K562 (cell line): ENCODE measurements at regions not wholly inside any gene's neighbourhood (a gene's known extent, or its start where the extent isn't known, plus 50 kb on each side); places are given as distances from the start of the nearest gene placed in this dataset.

ENCODE experiments used
- ATAC-seq: fragments of 200-7000 bp; cut with Tn5 transposase; 3 replicates; pipeline ENCODE4 v1.9.1; 2020; ENCODE audit warnings: moderate library complexity
- BruUV-seq: library from RNA; stranded (reverse); fragments of 400-500 nt; replicated peaks from 2 replicates; lab custom pipeline; 2021; lab: Mats Ljungman, UMichigan
- CTCF ChIA-PET: fragments of 300-600 bp; formaldehyde crosslinking; extraction: SDS; loops from one replicate; lab custom pipeline; 2021; ENCODE audit warnings: low intra/inter-chr PET ratio; lab: Yijun Ruan, JAX
- POLR2A ChIA-PET: fragments of 300-600, 350-650 bp; sonication (Branson Sonifier 250); formaldehyde crosslinking; extraction: SDS; loops from one replicate; lab custom pipeline; 2021; ENCODE audit warnings: antibody characterized with exemption, inconsistent platforms; lab: Yijun Ruan, JAX
- DNase-seq, 4 experiments: peaks; one replicate each; pipeline versions ENCODE4 v3.0.0 to v3.0.0-alpha.2; 2011 to 2018; ENCODE audit warnings: low spot score in 3 of 4, mixed read lengths in 3 of 4; ENCODE audit errors: extremely low read depth in 1 of 4
- FAIRE-seq: peaks from 2 replicates; lab custom pipeline; 2011; peaks lifted over from hg19 to GRCh38; lab: Jason Lieb, UNC
- H2AFZ ChIP-seq: 2 replicates; pipeline ENCODE4 v1.6.0; 2011; ENCODE audit warnings: low read depth, low read length, control low read depth, inconsistent platforms
- H3K27ac ChIP-seq: fragments of 200-600 bp; 3 replicates; pipeline ENCODE4 v1.8.0; 2011; ENCODE audit warnings: low read depth, mild to moderate bottlenecking, control low read depth, inconsistent platforms, low read length, moderate library complexity, mixed read lengths; ENCODE audit errors: extremely low read depth
- H3K27me3 ChIP-seq, 2 experiments: fragments of 300-600 bp in 1 of 2; 2 replicates in 1 of 2; 3 replicates in 1 of 2; pipeline versions ENCODE4 v1.6.0 to v1.8.0; 2011; ENCODE audit warnings: inconsistent platforms in 2 of 2, low read length in 2 of 2, mild to moderate bottlenecking in 1 of 2, mixed read lengths in 1 of 2, moderate library complexity in 1 of 2; ENCODE audit not compliant: control insufficient read depth in 2 of 2, insufficient read depth in 2 of 2
- H3K36me3 ChIP-seq: fragments of 300-600 bp; 3 replicates; pipeline ENCODE4 v1.8.0; 2011; ENCODE audit warnings: mild to moderate bottlenecking, low read length, inconsistent platforms; ENCODE audit not compliant: control insufficient read depth, insufficient read depth
- H3K4me1 ChIP-seq, 2 experiments: fragments of 200-600 bp in 1 of 2; replicated peaks in 1 of 2; 2 replicates in 1 of 2; 3 replicates in 1 of 2; pipeline versions ENCODE4 v1.5.1 to v1.8.0; 2011; ENCODE audit warnings: inconsistent platforms in 2 of 2, low read length in 2 of 2, mild to moderate bottlenecking in 1 of 2, mixed read lengths in 1 of 2, moderate library complexity in 1 of 2; ENCODE audit not compliant: control insufficient read depth in 2 of 2, insufficient read depth in 2 of 2
- H3K4me2 ChIP-seq: 2 replicates; pipeline ENCODE4 v1.6.1; 2011; ENCODE audit warnings: low read length, control low read depth, inconsistent platforms, mixed read lengths; ENCODE audit not compliant: insufficient read depth
- H3K4me3 ChIP-seq: fragments of 200-600 bp; sonication (generic), shearing (Covaris generic); 2 replicates; pipeline ENCODE4 v1.5.1; 2016; ENCODE audit warnings: control low read depth, inconsistent platforms
- H3K79me2 ChIP-seq: fragments of 200-600 bp; 3 replicates; pipeline ENCODE4 v1.8.0; 2011; ENCODE audit warnings: low read length, inconsistent platforms; ENCODE audit not compliant: control insufficient read depth, insufficient read depth
- H3K9ac ChIP-seq, 2 experiments: 2 replicates each; pipeline versions ENCODE4 v1.6.0 to v1.6.1; 2011; ENCODE audit warnings: low read depth in 2 of 2, low read length in 2 of 2, control low read depth in 1 of 2, inconsistent platforms in 1 of 2, mild to moderate bottlenecking in 1 of 2, mixed read lengths in 1 of 2; ENCODE audit not compliant: insufficient read depth in 1 of 2
- H3K9me1 ChIP-seq: one replicate; pipeline ENCODE4 v1.6.0; 2011; ENCODE audit warnings: inconsistent platforms, mild to moderate bottlenecking, low read length, moderate library complexity; ENCODE audit not compliant: control insufficient read depth, insufficient read depth
- H3K9me3 ChIP-seq: replicated peaks from 2 replicates; pipeline ENCODE4 v1.5.1; 2011; ENCODE audit warnings: low read depth, low read length, inconsistent platforms; ENCODE audit not compliant: control insufficient read depth, insufficient read depth
- H4K20me1 ChIP-seq: replicated peaks from 2 replicates; pipeline ENCODE4 v1.6.1; 2011; ENCODE audit warnings: low read length, inconsistent platforms, mixed read lengths; ENCODE audit not compliant: control insufficient read depth, insufficient read depth
- DDX20 ChIP-seq: fragments of 450-650 bp; IDR thresholded peaks from 2 replicates; pipeline ENCODE4 v1.6.1; 2016; ENCODE audit warnings: missing genetic modification characterization, low read depth, mild to moderate bottlenecking, missing compliant biosample characterization, moderate library complexity
- GATA2 ChIP-seq: sonication (generic); formaldehyde crosslinking; IDR thresholded peaks from 2 replicates; pipeline ENCODE4 v1.4.0; 2020; ENCODE audit warnings: mild to moderate bottlenecking, missing genetic modification reagents
- KAT2B ChIP-seq: IDR thresholded peaks from one replicate; pipeline ENCODE4 v1.6.1; 2012; ENCODE audit warnings: low read depth, mild to moderate bottlenecking, control low read depth, inconsistent platforms, low read length, moderate library complexity
- KLF6 ChIP-seq: fragments of 250-450 bp; sonication (Bioruptor Pico); IDR thresholded peaks from 2 replicates; pipeline ENCODE4 v1.4.0; 2020; ENCODE audit warnings: mild to moderate bottlenecking, moderate library complexity, borderline replicate concordance
- NFXL1 ChIP-seq: fragments of 450-650 bp; formaldehyde crosslinking; IDR thresholded peaks from 2 replicates; pipeline ENCODE4 v1.4.0; 2021; ENCODE audit warnings: mild to moderate bottlenecking
- RBM34 ChIP-seq: fragments of 200-400 bp; formaldehyde crosslinking; IDR thresholded peaks from 2 replicates; pipeline ENCODE4 v1.6.1; 2018; ENCODE audit warnings: low read length, borderline replicate concordance; ENCODE audit not compliant: insufficient read depth
- SETDB1 ChIP-seq: IDR thresholded peaks from one replicate; pipeline ENCODE4 v1.6.1; 2012; ENCODE audit warnings: low read length, control low read depth, inconsistent platforms
- TARDBP ChIP-seq: fragments of 450-650 bp; IDR thresholded peaks from 2 replicates; pipeline ENCODE4 v1.6.1; 2016
- ZNF175 ChIP-seq: fragments of 200-800 bp; sonication (Bioruptor generic); IDR thresholded peaks from 2 replicates; pipeline ENCODE4 v1.6.1; 2016; ENCODE audit warnings: low read depth, mild to moderate bottlenecking, missing genetic modification characterization, missing compliant biosample characterization
- ZNF253 ChIP-seq: fragments of 250-450 bp; sonication (Bioruptor Pico); conservative IDR thresholded peaks from 2 replicates; pipeline ENCODE4 v1.6.1; 2021; ENCODE audit warnings: mild to moderate bottlenecking
- WGBS: fragments of 100-300 bp; shearing (Covaris generic); methylation state at CpG from one replicate; pipeline ENCODE4 v1.1.6; 2016; ENCODE audit warnings: low coverage, mixed read lengths; ENCODE audit not compliant: insufficient coverage; ENCODE audit errors: missing lambda C conversion rate; 5-methylcytosine and 5-hydroxymethylcytosine counted together
- in situ Hi-C: fragments of 300-500 bp; cut with MboI; formaldehyde crosslinking; loops from 4 replicates; pipeline ENCODE4 v1.15.0; 2018; ENCODE audit warnings: inconsistent platforms, mixed read lengths
- intact Hi-C: fragments of 100-400 bp; cut with micrococcal nuclease; formaldehyde crosslinking; loops from 2 replicates; pipeline ENCODE4 v1.14.2; 2022
- TF ChIP-seq, protein P1 (sequence below): fragments of 450-650 bp; formaldehyde crosslinking; IDR thresholded peaks from 2 replicates; pipeline ENCODE4 v1.4.0; 2022; ENCODE audit warnings: mild to moderate bottlenecking, moderate library complexity
- TF ChIP-seq, protein P2 (sequence below), 3 experiments: fragments of 200-800 bp in 1 of 3; fragments of 250-450 bp in 1 of 3; fragments of 450-650 bp in 1 of 3; sonication (Bioruptor Pico) in 1 of 3; sonication (Bioruptor generic) in 1 of 3; formaldehyde crosslinking in 1 of 3; IDR thresholded peaks; 2 replicates each; pipeline versions ENCODE4 v1.6.1 to v1.8.0; 2016 to 2022; ENCODE audit warnings: mild to moderate bottlenecking in 2 of 3, missing genetic modification characterization in 2 of 3, missing compliant biosample characterization in 1 of 3, moderate library complexity in 1 of 3
- TF ChIP-seq, protein P3 (sequence below), 2 experiments: fragments of 450-650 bp; IDR thresholded peaks; 2 replicates each; pipeline ENCODE4 v1.6.1; 2018; ENCODE audit warnings: mild to moderate bottlenecking in 2 of 2, low read depth in 1 of 2; ENCODE audit not compliant: partially characterized antibody in 2 of 2
- TF ChIP-seq, protein P4 (sequence below): sonication (generic); formaldehyde crosslinking; IDR thresholded peaks from 2 replicates; pipeline ENCODE4 v1.8.0; 2022; ENCODE audit warnings: missing genetic modification reagents, mild to moderate bottlenecking, moderate library complexity, borderline replicate concordance

DNA sequence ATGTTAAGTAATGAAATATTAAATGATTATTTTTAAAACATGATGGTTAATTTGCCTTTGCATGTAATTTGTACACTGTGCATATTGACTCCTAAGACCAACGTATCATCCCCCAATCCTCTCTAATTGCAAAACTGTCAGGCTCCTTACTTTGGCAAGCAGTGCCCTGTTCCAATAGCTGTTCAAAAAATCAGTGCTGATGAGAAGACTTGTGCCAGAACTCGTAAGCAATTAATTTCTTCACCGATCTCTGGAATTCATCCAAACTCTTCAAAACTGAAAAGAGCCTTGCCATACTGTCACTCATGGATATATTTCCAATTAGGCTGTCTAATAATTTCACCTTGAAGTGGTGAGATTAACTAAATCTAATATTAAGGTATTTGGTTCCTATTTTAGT, 493.9 kb upstream of the NDST4 start:
- Histone ChIP-seq H2AFZ (no peak overlapping the region), H3K9me3 (no peaks in the 10 kb centered on the region), H3K9ac (no peak overlapping the region), H3K27ac (no peak overlapping the region), H4K20me1 (no peaks in the 10 kb centered on the region), H3K27me3 (no peaks in the 10 kb centered on the region), H3K79me2 (no peaks in the 10 kb centered on the region), H3K36me3 (no peaks in the 10 kb centered on the region), H3K4me2 (no peak overlapping the region), H3K4me1 (no peaks in the 10 kb centered on the region), H3K9me1 (no peaks in the 10 kb centered on the region), H3K4me3 (no peak overlapping the region)
- FAIRE-seq: no peak
- ATAC-seq: no peak
- DNase-seq: no peak
- in situ Hi-C loops: no loop called here
- intact Hi-C loops: no loop called here
- ChIA-PET POLR2A (no interaction called here), CTCF (no interaction called here)
- no TSS peak for BruUV-seq
- 0% methylated on average over 3 of the region's 3 CpGs for WGBS
- TF ChIP-seq TARDBP (no peak), ZNF253 (CRISPR knock-in tag) (no peak), KLF6 (CRISPR knock-in tag) (no peak), KAT2B (no peak), ZNF175 (CRISPR knock-in tag) (no peak), GATA2 (CRISPR knock-in tag) (no peak), NFXL1 (CRISPR knock-in tag) (no peak), RBM34 (no peak), SETDB1 (no peak), DDX20 (tag) (no peak)
- TF ChIP-seq, protein P1, sequence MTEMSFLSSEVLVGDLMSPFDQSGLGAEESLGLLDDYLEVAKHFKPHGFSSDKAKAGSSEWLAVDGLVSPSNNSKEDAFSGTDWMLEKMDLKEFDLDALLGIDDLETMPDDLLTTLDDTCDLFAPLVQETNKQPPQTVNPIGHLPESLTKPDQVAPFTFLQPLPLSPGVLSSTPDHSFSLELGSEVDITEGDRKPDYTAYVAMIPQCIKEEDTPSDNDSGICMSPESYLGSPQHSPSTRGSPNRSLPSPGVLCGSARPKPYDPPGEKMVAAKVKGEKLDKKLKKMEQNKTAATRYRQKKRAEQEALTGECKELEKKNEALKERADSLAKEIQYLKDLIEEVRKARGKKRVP (CRISPR knock-in tag): no peak
- TF ChIP-seq, protein P2, sequence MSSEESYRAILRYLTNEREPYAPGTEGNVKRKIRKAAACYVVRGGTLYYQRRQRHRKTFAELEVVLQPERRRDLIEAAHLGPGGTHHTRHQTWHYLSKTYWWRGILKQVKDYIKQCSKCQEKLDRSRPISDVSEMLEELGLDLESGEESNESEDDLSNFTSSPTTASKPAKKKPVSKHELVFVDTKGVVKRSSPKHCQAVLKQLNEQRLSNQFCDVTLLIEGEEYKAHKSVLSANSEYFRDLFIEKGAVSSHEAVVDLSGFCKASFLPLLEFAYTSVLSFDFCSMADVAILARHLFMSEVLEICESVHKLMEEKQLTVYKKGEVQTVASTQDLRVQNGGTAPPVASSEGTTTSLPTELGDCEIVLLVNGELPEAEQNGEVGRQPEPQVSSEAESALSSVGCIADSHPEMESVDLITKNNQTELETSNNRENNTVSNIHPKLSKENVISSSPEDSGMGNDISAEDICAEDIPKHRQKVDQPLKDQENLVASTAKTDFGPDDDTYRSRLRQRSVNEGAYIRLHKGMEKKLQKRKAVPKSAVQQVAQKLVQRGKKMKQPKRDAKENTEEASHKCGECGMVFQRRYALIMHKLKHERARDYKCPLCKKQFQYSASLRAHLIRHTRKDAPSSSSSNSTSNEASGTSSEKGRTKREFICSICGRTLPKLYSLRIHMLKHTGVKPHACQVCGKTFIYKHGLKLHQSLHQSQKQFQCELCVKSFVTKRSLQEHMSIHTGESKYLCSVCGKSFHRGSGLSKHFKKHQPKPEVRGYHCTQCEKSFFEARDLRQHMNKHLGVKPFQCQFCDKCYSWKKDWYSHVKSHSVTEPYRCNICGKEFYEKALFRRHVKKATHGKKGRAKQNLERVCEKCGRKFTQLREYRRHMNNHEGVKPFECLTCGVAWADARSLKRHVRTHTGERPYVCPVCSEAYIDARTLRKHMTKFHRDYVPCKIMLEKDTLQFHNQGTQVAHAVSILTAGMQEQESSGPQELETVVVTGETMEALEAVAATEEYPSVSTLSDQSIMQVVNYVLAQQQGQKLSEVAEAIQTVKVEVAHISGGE (CRISPR knock-in tag; IDR thresholded peaks at IDR 0.05): no peak
- TF ChIP-seq, protein P3, sequence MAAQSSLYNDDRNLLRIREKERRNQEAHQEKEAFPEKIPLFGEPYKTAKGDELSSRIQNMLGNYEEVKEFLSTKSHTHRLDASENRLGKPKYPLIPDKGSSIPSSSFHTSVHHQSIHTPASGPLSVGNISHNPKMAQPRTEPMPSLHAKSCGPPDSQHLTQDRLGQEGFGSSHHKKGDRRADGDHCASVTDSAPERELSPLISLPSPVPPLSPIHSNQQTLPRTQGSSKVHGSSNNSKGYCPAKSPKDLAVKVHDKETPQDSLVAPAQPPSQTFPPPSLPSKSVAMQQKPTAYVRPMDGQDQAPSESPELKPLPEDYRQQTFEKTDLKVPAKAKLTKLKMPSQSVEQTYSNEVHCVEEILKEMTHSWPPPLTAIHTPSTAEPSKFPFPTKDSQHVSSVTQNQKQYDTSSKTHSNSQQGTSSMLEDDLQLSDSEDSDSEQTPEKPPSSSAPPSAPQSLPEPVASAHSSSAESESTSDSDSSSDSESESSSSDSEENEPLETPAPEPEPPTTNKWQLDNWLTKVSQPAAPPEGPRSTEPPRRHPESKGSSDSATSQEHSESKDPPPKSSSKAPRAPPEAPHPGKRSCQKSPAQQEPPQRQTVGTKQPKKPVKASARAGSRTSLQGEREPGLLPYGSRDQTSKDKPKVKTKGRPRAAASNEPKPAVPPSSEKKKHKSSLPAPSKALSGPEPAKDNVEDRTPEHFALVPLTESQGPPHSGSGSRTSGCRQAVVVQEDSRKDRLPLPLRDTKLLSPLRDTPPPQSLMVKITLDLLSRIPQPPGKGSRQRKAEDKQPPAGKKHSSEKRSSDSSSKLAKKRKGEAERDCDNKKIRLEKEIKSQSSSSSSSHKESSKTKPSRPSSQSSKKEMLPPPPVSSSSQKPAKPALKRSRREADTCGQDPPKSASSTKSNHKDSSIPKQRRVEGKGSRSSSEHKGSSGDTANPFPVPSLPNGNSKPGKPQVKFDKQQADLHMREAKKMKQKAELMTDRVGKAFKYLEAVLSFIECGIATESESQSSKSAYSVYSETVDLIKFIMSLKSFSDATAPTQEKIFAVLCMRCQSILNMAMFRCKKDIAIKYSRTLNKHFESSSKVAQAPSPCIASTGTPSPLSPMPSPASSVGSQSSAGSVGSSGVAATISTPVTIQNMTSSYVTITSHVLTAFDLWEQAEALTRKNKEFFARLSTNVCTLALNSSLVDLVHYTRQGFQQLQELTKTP (IDR thresholded peaks at IDR 0.05; ENCODE audit: low read depth in 1 of 2, partially characterized antibody in 2 of 2): no peak
- TF ChIP-seq, protein P4, sequence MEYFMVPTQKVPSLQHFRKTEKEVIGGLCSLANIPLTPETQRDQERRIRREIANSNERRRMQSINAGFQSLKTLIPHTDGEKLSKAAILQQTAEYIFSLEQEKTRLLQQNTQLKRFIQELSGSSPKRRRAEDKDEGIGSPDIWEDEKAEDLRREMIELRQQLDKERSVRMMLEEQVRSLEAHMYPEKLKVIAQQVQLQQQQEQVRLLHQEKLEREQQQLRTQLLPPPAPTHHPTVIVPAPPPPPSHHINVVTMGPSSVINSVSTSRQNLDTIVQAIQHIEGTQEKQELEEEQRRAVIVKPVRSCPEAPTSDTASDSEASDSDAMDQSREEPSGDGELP (CRISPR knock-in tag): no peak
